Naive thymus-derived CD4-positive, alpha-beta T cell (primary cell): ENCODE measurements at regions not wholly inside any gene's neighbourhood (a gene's known extent, or its start where the extent isn't known, plus 50 kb on each side); places are given as distances from the start of the nearest gene placed in this dataset.

Experiments used
- ATAC-seq: fragments of 150-1000 bp; cut with Tn5 transposase; 2 replicates; pipeline ENCODE4 v1.10.0; 2021; ENCODE audit warnings: mild to moderate bottlenecking, moderate library complexity
- CTCF ChIA-PET: fragments of 350-600 bp; sonication (Branson Sonifier 250); formaldehyde crosslinking; loops from one replicate; lab custom pipeline; 2021; ENCODE audit warnings: antibody characterized with exemption; lab: Charles Lee
- POLR2A ChIA-PET: fragments of 350-600 bp; sonication (Branson Sonifier 250); formaldehyde crosslinking; loops from one replicate; lab custom pipeline; 2021; ENCODE audit warnings: antibody characterized with exemption, inconsistent platforms; lab: Charles Lee
- DNase-seq, 9 donors: peaks; one replicate each; pipeline versions ENCODE4 v3.0.0 to v3.0.0-alpha.2; 2020 to 2022; ENCODE audit warnings: mixed read lengths in 1 of 9
- H3K27ac ChIP-seq: one replicate; pipeline ENCODE4 v1.7.0; 2013; ENCODE audit warnings: mild to moderate bottlenecking, low read depth, low read length, moderate library complexity
- H3K27me3 ChIP-seq, 2 donors: one replicate each; pipeline ENCODE4 v1.7.0; 2013; ENCODE audit warnings: low read length in 2 of 2, mild to moderate bottlenecking in 2 of 2, moderate library complexity in 2 of 2; ENCODE audit not compliant: control insufficient read depth in 2 of 2, insufficient read depth in 2 of 2
- H3K36me3 ChIP-seq, 3 experiments: 1 replicate in 2 of 3; 2 replicates in 1 of 3; pipeline ENCODE4 v1.7.0; 2013; ENCODE audit warnings: low read length in 3 of 3, mild to moderate bottlenecking in 3 of 3, moderate library complexity in 1 of 3; ENCODE audit not compliant: insufficient read depth in 3 of 3, control insufficient read depth in 2 of 3
- H3K4me1 ChIP-seq, 2 donors: one replicate each; pipeline ENCODE4 v1.7.0; 2013; ENCODE audit warnings: low read length in 2 of 2, mild to moderate bottlenecking in 2 of 2, moderate library complexity in 1 of 2; ENCODE audit not compliant: control insufficient read depth in 2 of 2, insufficient read depth in 2 of 2
- H3K4me3 ChIP-seq: 2 replicates; pipeline ENCODE4 v1.7.0; 2013; ENCODE audit warnings: mild to moderate bottlenecking, low read length
- H3K9me3 ChIP-seq, 3 experiments: 1 replicate in 2 of 3; 2 replicates in 1 of 3; pipeline ENCODE4 v1.7.0; 2013; ENCODE audit warnings: low read length in 3 of 3; ENCODE audit not compliant: control insufficient read depth in 2 of 3
- H3K27ac Mint-ChIP-seq, 9 donors: one replicate each; pipeline ENCODE4 v1.8.0; 2020 to 2022; ENCODE audit warnings: mixed read lengths in 9 of 9, mild to moderate bottlenecking in 8 of 9, moderate library complexity in 5 of 9, inconsistent platforms in 2 of 9
- H3K27me3 Mint-ChIP-seq, 5 donors: one replicate each; pipeline ENCODE4 v1.8.0; 2021 to 2022; ENCODE audit warnings: mixed read lengths in 5 of 5, mild to moderate bottlenecking in 1 of 5
- H3K36me3 Mint-ChIP-seq, 5 donors: one replicate each; pipeline ENCODE4 v1.8.0; 2020 to 2022; ENCODE audit warnings: mixed read lengths in 5 of 5, mild to moderate bottlenecking in 3 of 5, inconsistent platforms in 1 of 5
- H3K4me1 Mint-ChIP-seq, 7 donors: one replicate each; pipeline ENCODE4 v1.8.0; 2020 to 2022; ENCODE audit warnings: mixed read lengths in 7 of 7, mild to moderate bottlenecking in 3 of 7, inconsistent platforms in 1 of 7
- H3K4me3 Mint-ChIP-seq, 10 donors: one replicate each; pipeline ENCODE4 v1.8.0; 2020 to 2022; ENCODE audit warnings: mild to moderate bottlenecking in 10 of 10, mixed read lengths in 10 of 10, moderate library complexity in 6 of 10, inconsistent platforms in 2 of 10
- H3K9me3 Mint-ChIP-seq, 11 donors: one replicate each; pipeline ENCODE4 v1.8.0; 2020 to 2022; ENCODE audit warnings: mixed read lengths in 11 of 11, mild to moderate bottlenecking in 4 of 11, inconsistent platforms in 1 of 11, moderate library complexity in 1 of 11
- intact Hi-C, 2 donors: fragments of 100-400 bp; cut with micrococcal nuclease; formaldehyde crosslinking; loops; one replicate each; pipeline ENCODE4 v1.15.1; 2023

GRCh38 chr3:72169120-72169519, 384.2 kb upstream of the PROK2 start:
- no peak for DNase-seq
- ChIA-PET POLR2A (interaction anchor here (0.7 kb wide), 1 partner anchor 12 kb away, joined by 4 read pairs; no protein-coding TSS in a partner anchor), CTCF (no interaction called here)
- Histone ChIP-seq H3K36me3 (no peaks in the 10 kb centered on the region), H3K4me1 (no peaks in the 10 kb centered on the region), H3K27ac (no peak overlapping the region), H3K4me3 (no peak overlapping the region), H3K9me3 (no peaks in the 10 kb centered on the region), H3K27me3 (no peaks in the 10 kb centered on the region)
- no peaks in the 10 kb centered on the region for H3K36me3 Mint-ChIP-seq
- peaks cover 0 to 4% (median 0%) of the 10 kb centered on the region in 11 donors for H3K9me3 Mint-ChIP-seq
- H3K27ac Mint-ChIP-seq = no peak overlapping the region
- ATAC-seq = no peak
- peaks cover 0 to 8% (median 0%) of the 10 kb centered on the region in 5 donors for H3K27me3 Mint-ChIP-seq
- H3K4me1 Mint-ChIP-seq = no peaks in the 10 kb centered on the region
- intact Hi-C loops = no loop called here
- H3K4me3 Mint-ChIP-seq = no peak overlapping the region

GRCh38 chr3:72165808-72166207, 380.9 kb upstream of the PROK2 start:
- H3K9me3 ChIP-seq = no peaks in the 10 kb centered on the region
- peaks cover 0 to 4% (median 0%) of the 10 kb centered on the region in 5 donors for H3K27me3 Mint-ChIP-seq
- H3K27ac Mint-ChIP-seq = no peak overlapping the region
- H3K36me3 Mint-ChIP-seq = no peaks in the 10 kb centered on the region
- H3K4me1 ChIP-seq = no peaks in the 10 kb centered on the region
- H3K27me3 ChIP-seq = no peaks in the 10 kb centered on the region
- H3K27ac ChIP-seq = no peak overlapping the region
- DNase-seq (no peak), ATAC-seq (no peak)
- POLR2A ChIA-PET = no interaction called here
- H3K4me1 Mint-ChIP-seq = no peaks in the 10 kb centered on the region
- intact Hi-C loops = no loop called here
- H3K4me3 ChIP-seq = no peak overlapping the region
- CTCF ChIA-PET = no interaction called here
- H3K4me3 Mint-ChIP-seq = no peak overlapping the region
- H3K36me3 ChIP-seq = no peaks in the 10 kb centered on the region
- H3K9me3 Mint-ChIP-seq = peaks cover 0 to 3% (median 0%) of the 10 kb centered on the region in 11 donors

GRCh38 chr3:72165317-72165716, 380.4 kb upstream of the PROK2 start:
- H3K9me3 ChIP-seq = no peaks in the 10 kb centered on the region
- DNase-seq (no peak), ATAC-seq (no peak)
- H3K36me3 ChIP-seq = no peaks in the 10 kb centered on the region
- no peaks in the 10 kb centered on the region for H3K36me3 Mint-ChIP-seq
- H3K27ac Mint-ChIP-seq = no peak overlapping the region
- no peak overlapping the region for H3K27ac ChIP-seq
- H3K9me3 Mint-ChIP-seq = peaks cover 0 to 3% (median 0%) of the 10 kb centered on the region in 11 donors
- no peaks in the 10 kb centered on the region for H3K4me1 ChIP-seq
- intact Hi-C loops = no loop called here
- H3K27me3 Mint-ChIP-seq = peaks cover 0 to 4% (median 0%) of the 10 kb centered on the region in 5 donors
- H3K4me3 Mint-ChIP-seq = no peak overlapping the region
- H3K4me1 Mint-ChIP-seq = no peaks in the 10 kb centered on the region
- no peaks in the 10 kb centered on the region for H3K27me3 ChIP-seq
- CTCF ChIA-PET = no interaction called here
- POLR2A ChIA-PET = no interaction called here
- no peak overlapping the region for H3K4me3 ChIP-seq

GRCh38 chr3:72164635-72164978, 379.7 kb upstream of the PROK2 start:
- ATAC-seq (no peak), DNase-seq (no peak)
- Mint-ChIP-seq H3K4me1 (no peaks in the 10 kb centered on the region), H3K36me3 (no peaks in the 10 kb centered on the region), H3K9me3 (peaks cover 0 to 3% (median 0%) of the 10 kb centered on the region in 11 donors), H3K27ac (no peak overlapping the region), H3K4me3 (no peak overlapping the region), H3K27me3 (peaks cover 0 to 4% (median 0%) of the 10 kb centered on the region in 5 donors)
- no peak overlapping the region for H3K27ac ChIP-seq
- no peaks in the 10 kb centered on the region for H3K9me3 ChIP-seq
- intact Hi-C loops = no loop called here
- H3K4me1 ChIP-seq = no peaks in the 10 kb centered on the region
- POLR2A ChIA-PET = no interaction called here
- no peak overlapping the region for H3K4me3 ChIP-seq
- H3K27me3 ChIP-seq = no peaks in the 10 kb centered on the region
- CTCF ChIA-PET = no interaction called here
- H3K36me3 ChIP-seq = no peaks in the 10 kb centered on the region

GRCh38 chr3:72163809-72164634, 379.1 kb upstream of the PROK2 start:
- H3K4me3 Mint-ChIP-seq = no peak overlapping the region
- peaks cover 0 to 4% (median 0%) of the 10 kb centered on the region in 5 donors for H3K27me3 Mint-ChIP-seq
- Histone ChIP-seq H3K36me3 (no peaks in the 10 kb centered on the region), H3K4me3 (no peak overlapping the region), H3K4me1 (no peaks in the 10 kb centered on the region), H3K9me3 (no peaks in the 10 kb centered on the region), H3K27me3 (no peaks in the 10 kb centered on the region), H3K27ac (no peak overlapping the region)
- POLR2A ChIA-PET = no interaction called here
- ATAC-seq = peak; percentile 75
- H3K36me3 Mint-ChIP-seq = no peaks in the 10 kb centered on the region
- H3K4me1 Mint-ChIP-seq = no peaks in the 10 kb centered on the region
- intact Hi-C loops = no loop called here
- no peak overlapping the region for H3K27ac Mint-ChIP-seq
- H3K9me3 Mint-ChIP-seq = peaks cover 0 to 3% (median 0%) of the 10 kb centered on the region in 11 donors
- CTCF ChIA-PET = no interaction called here
- no peak for DNase-seq

- no peak overlapping the region for H3K4me3 Mint-ChIP-seq
- no peak for ATAC-seq
- Histone ChIP-seq H3K36me3 (no peaks in the 10 kb centered on the region), H3K4me3 (no peak overlapping the region), H3K27ac (no peak overlapping the region), H3K27me3 (no peaks in the 10 kb centered on the region), H3K9me3 (no peaks in the 10 kb centered on the region), H3K4me1 (no peaks in the 10 kb centered on the region)
- POLR2A ChIA-PET = no interaction called here
- DNase-seq = no peak
- H3K27ac Mint-ChIP-seq = peak overlapping the region in 1 of 9 donors; percentile 47
- H3K9me3 Mint-ChIP-seq = peaks cover 0 to 3% (median 0%) of the 10 kb centered on the region in 11 donors
- H3K36me3 Mint-ChIP-seq = no peaks in the 10 kb centered on the region
- peaks cover 0 to 4% (median 0%) of the 10 kb centered on the region in 5 donors for H3K27me3 Mint-ChIP-seq
- intact Hi-C loops = no loop called here
- peaks cover 0 to 6% (median 5%) of the 10 kb centered on the region in 7 donors for H3K4me1 Mint-ChIP-seq
- CTCF ChIA-PET = no interaction called here
These were observed 377.8 kb upstream of the PROK2 start for GRCh38 chr3:72162649-72163184.
